GM08714 (cell line): ENCODE measurements at regions not wholly inside any gene's neighbourhood (a gene's known extent, or its start where the extent isn't known, plus 50 kb on each side); places are given as distances from the start of the nearest gene placed in this dataset.

Source experiments
- H3K4me3 ChIP-seq: fragments of 200-500 bp; sonication (Bioruptor generic); 2 replicates; pipeline ENCODE4 v1.5.1; 2014; ENCODE audit warnings: mild to moderate bottlenecking, low read length, inconsistent platforms
- ZNF274 ChIP-seq: IDR thresholded peaks from 2 replicates; pipeline ENCODE4 v1.6.1; 2012; ENCODE audit warnings: mild to moderate bottlenecking, low read depth, low read length

GRCh38 chr9:7243838-7244237, 486.1 kb downstream of the KDM4C start:
- no peak overlapping the region for H3K4me3 ChIP-seq
- no peak for TF ChIP-seq ZNF274

- no peak overlapping the region for H3K4me3 ChIP-seq
- no peak for TF ChIP-seq ZNF274
These were observed 484.4 kb downstream of the KDM4C start for GRCh38 chr9:7242126-7242525.

- TF ChIP-seq ZNF274: no peak
- H3K4me3 ChIP-seq: no peak overlapping the region
These were observed 483.9 kb downstream of the KDM4C start for GRCh38 chr9:7241694-7242093.

GRCh38 chr9:7240569-7241311, 483.0 kb downstream of the KDM4C start:
- TF ChIP-seq ZNF274: no peak
- no peak overlapping the region for H3K4me3 ChIP-seq

- H3K4me3 ChIP-seq: no peak overlapping the region
- no peak for TF ChIP-seq ZNF274
These were observed 481.9 kb downstream of the KDM4C start for GRCh38 chr9:7239708-7240107.

GRCh38 chr9:7238247-7238637, 480.5 kb downstream of the KDM4C start:
- TF ChIP-seq ZNF274: no peak
- no peak overlapping the region for H3K4me3 ChIP-seq

- no peak overlapping the region for H3K4me3 ChIP-seq
- TF ChIP-seq ZNF274: no peak
These were observed 479.9 kb downstream of the KDM4C start for GRCh38 chr9:7237473-7238246.

- H3K4me3 ChIP-seq: no peak overlapping the region
- TF ChIP-seq ZNF274: no peak
These were observed 478.4 kb downstream of the KDM4C start for GRCh38 chr9:7236186-7236585.

- no peak for TF ChIP-seq ZNF274
- H3K4me3 ChIP-seq: no peak overlapping the region
These were observed 476.4 kb downstream of the KDM4C start for GRCh38 chr9:7234144-7234543.

GRCh38 chr9:7229571-7229970, 471.8 kb downstream of the KDM4C start:
- TF ChIP-seq ZNF274: no peak
- H3K4me3 ChIP-seq: no peak overlapping the region

- H3K4me3 ChIP-seq: no peak overlapping the region
- no peak for TF ChIP-seq ZNF274
These were observed 471.0 kb downstream of the KDM4C start for GRCh38 chr9:7228726-7229125.

GRCh38 chr9:7227951-7228350, 470.2 kb downstream of the KDM4C start:
- H3K4me3 ChIP-seq: no peak overlapping the region
- no peak for TF ChIP-seq ZNF274

GRCh38 chr9:7226007-7226640, 468.4 kb downstream of the KDM4C start:
- no peak overlapping the region for H3K4me3 ChIP-seq
- no peak for TF ChIP-seq ZNF274
